Omental fat pad (tissue), 3 donors: ENCODE measurements at regions not wholly inside any gene's neighbourhood (a gene's known extent, or its start where the extent isn't known, plus 50 kb on each side); places are given as distances from the start of the nearest gene placed in this dataset.

Source experiments
- ATAC-seq: fragments of 150-250 bp; one replicate; pipeline ENCODE4 v1.9.1; 2016; ENCODE audit warnings: mild to moderate bottlenecking, moderate library complexity; ENCODE audit not compliant: low FRiP score
- DNase-seq: peaks from one replicate; pipeline ENCODE4 v3.0.0-alpha.2; 2019; ENCODE audit warnings: low spot score
- TF ChIP-seq, protein P1 (sequence below), 3 donors: fragments of 450-650 bp; IDR thresholded peaks; one replicate each; pipeline ENCODE4 v1.5.1; 2016 to 2017; ENCODE audit warnings: antibody characterized with exemption in 3 of 3, mild to moderate bottlenecking in 3 of 3, moderate library complexity in 2 of 3

DNA sequence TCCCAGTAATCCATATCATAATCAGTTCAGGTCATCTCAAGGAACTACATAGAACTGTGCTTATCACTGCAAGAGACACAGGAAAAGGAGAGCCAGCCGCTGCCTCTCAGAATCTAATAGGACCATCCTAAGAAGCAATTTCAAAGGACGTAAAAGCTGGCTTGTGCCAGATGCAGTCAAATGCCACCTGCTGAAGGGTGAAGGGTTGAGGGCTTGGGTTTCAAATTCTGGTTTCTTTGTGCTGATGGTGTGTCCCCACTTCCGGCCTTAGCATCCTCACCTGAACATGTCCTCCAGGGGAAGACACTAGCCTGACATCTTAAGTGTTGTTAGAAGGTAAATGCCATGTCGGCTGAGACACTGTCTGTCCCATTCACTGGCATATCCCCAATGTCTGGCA is 477.1 kb upstream of the TSHZ3 start:
- no peak for DNase-seq
- ATAC-seq: no peak
- TF ChIP-seq, protein P1, sequence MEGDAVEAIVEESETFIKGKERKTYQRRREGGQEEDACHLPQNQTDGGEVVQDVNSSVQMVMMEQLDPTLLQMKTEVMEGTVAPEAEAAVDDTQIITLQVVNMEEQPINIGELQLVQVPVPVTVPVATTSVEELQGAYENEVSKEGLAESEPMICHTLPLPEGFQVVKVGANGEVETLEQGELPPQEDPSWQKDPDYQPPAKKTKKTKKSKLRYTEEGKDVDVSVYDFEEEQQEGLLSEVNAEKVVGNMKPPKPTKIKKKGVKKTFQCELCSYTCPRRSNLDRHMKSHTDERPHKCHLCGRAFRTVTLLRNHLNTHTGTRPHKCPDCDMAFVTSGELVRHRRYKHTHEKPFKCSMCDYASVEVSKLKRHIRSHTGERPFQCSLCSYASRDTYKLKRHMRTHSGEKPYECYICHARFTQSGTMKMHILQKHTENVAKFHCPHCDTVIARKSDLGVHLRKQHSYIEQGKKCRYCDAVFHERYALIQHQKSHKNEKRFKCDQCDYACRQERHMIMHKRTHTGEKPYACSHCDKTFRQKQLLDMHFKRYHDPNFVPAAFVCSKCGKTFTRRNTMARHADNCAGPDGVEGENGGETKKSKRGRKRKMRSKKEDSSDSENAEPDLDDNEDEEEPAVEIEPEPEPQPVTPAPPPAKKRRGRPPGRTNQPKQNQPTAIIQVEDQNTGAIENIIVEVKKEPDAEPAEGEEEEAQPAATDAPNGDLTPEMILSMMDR (IDR thresholded peaks at IDR 0.05): no peak

DNA sequence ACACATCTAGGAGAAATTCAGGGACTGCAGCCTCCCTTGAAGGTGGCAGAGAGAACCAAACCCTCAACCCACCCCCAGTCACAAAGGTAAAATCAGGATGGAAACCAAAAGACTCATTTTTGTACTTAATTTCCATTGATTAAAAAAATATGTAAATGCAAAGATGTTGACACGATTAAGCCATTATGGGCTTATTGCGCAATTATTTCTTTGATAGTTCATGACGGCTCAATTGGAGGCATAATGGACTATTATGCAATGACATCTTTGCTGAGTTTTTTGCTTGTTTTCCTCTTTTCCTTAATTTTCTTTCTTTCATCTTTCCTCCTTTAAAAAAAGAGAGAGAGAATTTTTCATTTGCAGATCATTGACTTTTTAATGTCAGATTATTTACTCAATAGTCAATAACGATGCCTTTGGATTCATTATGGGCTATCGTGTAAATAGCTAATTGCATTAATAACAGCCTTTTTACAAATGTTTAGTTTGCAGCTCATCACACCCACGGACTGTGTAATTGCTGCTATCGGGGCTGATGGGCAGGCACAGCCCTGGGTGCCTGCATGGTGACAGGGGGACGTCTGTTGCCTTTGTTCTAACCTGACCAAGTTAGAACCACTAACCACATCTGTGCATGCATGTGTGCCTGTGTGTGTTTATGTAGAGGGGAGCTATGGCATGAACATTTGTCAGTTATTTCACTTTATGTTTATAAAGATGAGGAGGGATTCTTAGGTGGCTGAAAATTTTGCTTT is 482.4 kb upstream of the TSHZ3 start:
- ATAC-seq: no peak
- TF ChIP-seq, protein P1 (IDR thresholded peaks at IDR 0.05): no peak
- no peak for DNase-seq

DNA sequence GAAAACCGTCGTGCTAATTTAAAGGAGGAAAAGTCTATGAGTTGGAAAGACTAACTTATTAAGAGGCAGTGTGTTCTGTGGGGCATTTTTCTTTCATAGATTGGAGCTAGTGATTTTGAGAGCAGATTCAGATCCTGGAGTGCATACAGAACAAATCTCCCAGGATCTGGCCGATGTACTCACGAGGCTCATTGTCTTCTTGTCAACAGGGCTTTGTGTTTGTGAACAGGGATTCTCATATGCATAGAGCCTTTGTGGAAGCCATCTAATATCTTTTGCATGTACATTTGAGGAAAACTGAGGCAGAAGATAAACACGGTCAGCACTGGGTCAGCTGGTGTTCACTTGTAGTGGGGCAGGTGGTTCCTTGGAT is 482.9 kb upstream of the TSHZ3 start:
- TF ChIP-seq, protein P1 (IDR thresholded peaks at IDR 0.05): no peak
- DNase-seq (no peak), ATAC-seq (no peak)

DNA sequence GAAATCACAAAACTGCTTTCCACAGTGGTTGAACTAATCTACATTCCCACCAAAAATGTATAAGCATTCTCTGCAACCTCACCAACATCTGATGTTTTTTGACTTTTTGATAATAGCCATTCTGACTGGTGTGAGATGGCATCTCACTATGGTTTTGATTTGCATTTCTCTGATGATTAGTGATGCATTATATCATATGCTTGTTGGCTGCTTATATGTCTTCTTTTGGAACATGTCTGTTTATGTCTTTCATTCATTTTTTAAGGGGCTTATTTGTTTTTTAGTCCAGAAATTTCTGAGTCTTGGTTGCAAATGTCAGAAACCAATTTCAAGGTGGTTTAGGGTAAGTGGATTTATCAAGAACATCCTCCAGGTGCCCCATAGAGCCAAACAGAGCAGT is 484.8 kb upstream of the TSHZ3 start:
- TF ChIP-seq, protein P1 (IDR thresholded peaks at IDR 0.05): no peak
- ATAC-seq (no peak), DNase-seq (no peak)

DNA sequence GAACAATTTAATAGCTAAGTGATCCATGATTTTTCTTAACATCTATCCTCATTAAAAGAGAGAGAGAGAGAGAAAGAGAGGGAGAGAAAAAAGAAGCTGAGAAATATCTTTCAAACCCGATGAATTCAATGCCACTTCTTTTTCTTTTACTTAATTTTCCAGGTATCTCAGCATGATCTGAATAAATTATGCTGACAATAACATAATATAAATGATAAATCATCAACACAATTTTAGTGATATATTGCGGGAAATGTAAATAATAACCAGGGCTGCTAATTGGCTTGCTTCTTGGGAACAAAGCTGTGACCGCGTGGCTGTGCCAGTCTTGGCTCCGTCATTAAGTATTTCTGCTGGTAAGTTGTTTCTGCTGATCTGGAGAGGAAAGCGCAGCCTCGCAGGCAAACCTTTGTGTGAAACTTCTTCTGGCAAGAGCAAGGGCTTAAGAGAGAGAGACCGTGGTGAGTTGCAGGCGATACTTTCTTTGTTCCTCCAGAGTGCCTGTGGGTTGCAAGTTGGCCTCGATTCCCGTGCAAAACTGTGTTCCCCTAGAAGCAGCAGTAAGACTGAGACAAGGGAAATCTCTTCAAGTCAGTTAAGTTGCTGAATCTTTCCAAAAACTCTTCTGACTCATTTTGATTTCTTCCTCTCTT is 489.1 kb upstream of the TSHZ3 start:
- no peak for DNase-seq
- no peak for ATAC-seq
- TF ChIP-seq, protein P1 (IDR thresholded peaks at IDR 0.05): no peak

DNA sequence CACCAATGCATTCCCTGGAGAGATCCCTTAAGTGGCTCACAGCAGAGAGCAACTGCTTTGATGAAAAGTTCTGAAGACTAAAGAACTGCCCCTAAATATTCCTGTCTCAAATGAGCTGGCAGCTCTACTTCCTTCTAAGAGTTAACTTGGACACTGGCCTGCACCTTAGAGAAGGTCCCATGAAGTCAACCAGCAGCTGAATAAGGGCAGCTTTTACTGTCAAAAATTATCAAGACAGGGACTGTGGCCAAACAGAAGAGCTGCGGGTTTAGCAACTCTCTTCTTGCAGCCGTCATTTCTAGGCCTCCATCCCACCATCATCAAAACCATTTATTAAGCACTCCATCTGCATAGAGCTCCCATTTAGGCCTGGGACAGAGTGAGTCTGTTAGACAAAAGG is 491.1 kb upstream of the TSHZ3 start:
- DNase-seq: no peak
- TF ChIP-seq, protein P1 (IDR thresholded peaks at IDR 0.05): no peak
- ATAC-seq: no peak

DNA sequence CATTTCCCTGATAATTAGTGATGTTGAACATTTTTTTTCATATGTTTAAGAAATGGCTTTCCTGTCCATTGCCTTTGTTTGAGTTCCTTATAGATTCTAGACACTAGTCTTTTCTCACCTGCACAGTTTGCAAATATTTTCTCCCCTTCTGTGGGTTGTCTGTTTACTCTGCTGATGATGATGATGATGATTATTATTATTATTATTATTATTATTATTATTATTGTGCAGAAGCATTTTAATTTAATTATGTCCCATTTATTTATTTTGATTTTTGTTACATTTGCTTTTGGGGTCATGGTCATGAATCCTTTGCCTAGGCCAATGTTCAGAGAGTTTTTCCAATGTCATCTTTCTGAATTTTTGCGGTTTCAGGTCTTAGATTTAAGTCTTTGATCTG is 492.5 kb upstream of the TSHZ3 start:
- TF ChIP-seq, protein P1 (IDR thresholded peaks at IDR 0.05): no peak
- DNase-seq (no peak), ATAC-seq (no peak)
